ENCODE measurements at regions not wholly inside any gene's neighbourhood (a gene's known extent, or its start where the extent isn't known, plus 50 kb on each side); places are given as distances from the start of the nearest gene placed in this dataset.
"Not testable (repeated sequence)": the region's sequence is repeated elsewhere in the genome, so short reads cannot be mapped to it uniquely, and the experiment has no call there.

- not testable (repeated sequence) for TF ChIP-seq CTCF, POLR2A (IDR thresholded peaks at IDR 0.05)
Measured at GRCh38 chr10:63680545-63680944, 159.3 kb downstream of the REEP3 start.
